ENCODE measurements at regions not wholly inside any gene's neighbourhood (a gene's known extent, or its start where the extent isn't known, plus 50 kb on each side); places are given as distances from the start of the nearest gene placed in this dataset.

- Histone ChIP-seq H4K8ac (ENCODE audit: low read depth in 2 of 2, low read length in 2 of 2) (no peak overlapping the region), H2BK120ac (ENCODE audit: low read depth, low read length) (no peak overlapping the region), H2BK15ac (ENCODE audit: low read depth, low read length) (no peak overlapping the region), H3K27me3 (ENCODE audit: control insufficient read depth, insufficient read depth, low read length) (no peaks in the 10 kb centered on the region), H3K4me1 (ENCODE audit: control insufficient read depth, insufficient read depth, low read length) (no peaks in the 10 kb centered on the region), H3K14ac (replicated peaks; ENCODE audit: low read depth, low read length) (no peak overlapping the region), H4K20me1 (ENCODE audit: insufficient read depth, low read length) (no peaks in the 10 kb centered on the region), H2BK5ac (ENCODE audit: low read depth, low read length, poor library complexity, severe bottlenecking) (no peak overlapping the region), H2BK20ac (ENCODE audit: low read depth, low read length) (no peak overlapping the region), H3K9me1 (ENCODE audit: insufficient read depth, low read length) (no peaks in the 10 kb centered on the region), H4K5ac (ENCODE audit: low read depth, low read length) (no peak overlapping the region), H3K4me3 (ENCODE audit: insufficient read depth, low read depth, low read length) (no peak overlapping the region), H3K9me3 (ENCODE audit: control insufficient read depth, insufficient read depth, low read length) (peaks cover 7% of the 10 kb centered on the region), H3K79me1 (ENCODE audit: low read depth in 1 of 2, low read length in 2 of 2) (no peaks in the 10 kb centered on the region), H2AK5ac (ENCODE audit: low read depth, low read length) (no peak overlapping the region), H3K27ac (ENCODE audit: insufficient read depth, low read length) (no peak overlapping the region), H3K23ac (ENCODE audit: low read depth, low read length) (no peak overlapping the region), H3K4ac (ENCODE audit: low read depth, low read length) (no peak overlapping the region), H2AFZ (replicated peaks; ENCODE audit: low read length, poor library complexity) (no peak overlapping the region), H3K9ac (ENCODE audit: low read depth, low read length) (no peak overlapping the region), H4K91ac (ENCODE audit: insufficient read depth, low read depth, low read length) (no peak overlapping the region), H3K4me2 (ENCODE audit: low read depth, low read length) (no peak overlapping the region), H3K56ac (ENCODE audit: extremely low read depth, insufficient read depth, low read length) (no peak overlapping the region), H3K18ac (ENCODE audit: low read depth, low read length) (no peak overlapping the region), H3K36me3 (ENCODE audit: control insufficient read depth, insufficient read depth, low read length) (no peaks in the 10 kb centered on the region), H2AK9ac (replicated peaks; ENCODE audit: low read depth, low read length, poor library complexity) (no peak overlapping the region)
- DNase-seq (no peak), ATAC-seq (ENCODE audit: low read depth) (no peak)
- dilution Hi-C loops (cut with HindIII; ENCODE audit: low sequenced_read_pairs, unreplicated experiment): no loop called here
- ChIA-PET POLR2A (ENCODE audit: unreplicated experiment) (no interaction called here), CTCF (interaction anchor here (0.6 kb wide), 1 partner anchor 257 kb away, joined by 3 read pairs; no protein-coding TSS in a partner anchor)
- TF ChIP-seq RCOR1 (IDR thresholded peaks at IDR 0.05; ENCODE audit: insufficient replicate concordance, low read length) (no peak), SMC3 (IDR thresholded peaks at IDR 0.05; ENCODE audit: low read depth, low read length) (no peak), CEBPB (IDR thresholded peaks at IDR 0.05; ENCODE audit: low read depth, low read length) (no peak), MAZ (IDR thresholded peaks at IDR 0.05; ENCODE audit: borderline replicate concordance, low read depth, low read length) (no peak), POLR2A (IDR thresholded peaks at IDR 0.05; ENCODE audit: low read depth, low read length) (no peak), FOS (IDR thresholded peaks at IDR 0.05; ENCODE audit: low read depth, low read length) (no peak), ELK1 (IDR thresholded peaks at IDR 0.05; ENCODE audit: borderline replicate concordance, low read depth, low read length) (no peak), MXI1 (IDR thresholded peaks at IDR 0.05; ENCODE audit: borderline replicate concordance, low read depth, low read length) (no peak), RAD21 (IDR thresholded peaks at IDR 0.05; ENCODE audit: low read length) (no peak), NFE2L2 (IDR thresholded peaks at IDR 0.05; ENCODE audit: low read depth, low read length) (no peak), CTCF (conservative IDR thresholded peaks at IDR 0.05; ENCODE audit: low read depth, low read length) (no peak), RFX5 (IDR thresholded peaks at IDR 0.05; ENCODE audit: low read depth, low read length) (no peak), MAFK (IDR thresholded peaks at IDR 0.05; ENCODE audit: low read depth, low read length) (no peak), BHLHE40 (IDR thresholded peaks at IDR 0.05; ENCODE audit: low read depth, low read length) (no peak), CHD1 (IDR thresholded peaks at IDR 0.05; ENCODE audit: low read depth, low read length) (no peak)
- TF ChIP-seq, protein P1, sequence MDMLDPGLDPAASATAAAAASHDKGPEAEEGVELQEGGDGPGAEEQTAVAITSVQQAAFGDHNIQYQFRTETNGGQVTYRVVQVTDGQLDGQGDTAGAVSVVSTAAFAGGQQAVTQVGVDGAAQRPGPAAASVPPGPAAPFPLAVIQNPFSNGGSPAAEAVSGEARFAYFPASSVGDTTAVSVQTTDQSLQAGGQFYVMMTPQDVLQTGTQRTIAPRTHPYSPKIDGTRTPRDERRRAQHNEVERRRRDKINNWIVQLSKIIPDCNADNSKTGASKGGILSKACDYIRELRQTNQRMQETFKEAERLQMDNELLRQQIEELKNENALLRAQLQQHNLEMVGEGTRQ (IDR thresholded peaks at IDR 0.05; ENCODE audit: low read depth, low read length): no peak
- in situ Hi-C loops (cut with MboI; ENCODE audit: low sequenced_read_pairs): no loop called here
- no TSS peak for BruUV-seq (replicated peaks)
- no CpG with 5 or more reads among the region's 2 CpGs for WGBS, 2 experiments (ENCODE audit: extremely low coverage in 2 of 2, insufficient read length in 1 of 2)
- intact Hi-C loops (cut with micrococcal nuclease): no loop called here
These were observed 253.4 kb upstream of the CNTNAP4 start for GRCh38 chr16:76023835-76024234.

Data from IMR-90 (cell line).